D341Med (cell line): ENCODE measurements at regions not wholly inside any gene's neighbourhood (a gene's known extent, or its start where the extent isn't known, plus 50 kb on each side); places are given as distances from the start of the nearest gene placed in this dataset.
A peak's percentile ranks its signal among the peaks of the same experiment; 100 is the strongest.
"Not testable (repeated sequence)": the region's sequence is repeated elsewhere in the genome, so short reads cannot be mapped to it uniquely, and the experiment has no call there.

Source experiments
- DNase-seq: peaks from one replicate; pipeline ENCODE4 v3.0.0; 2012; ENCODE audit warnings: low spot score

GRCh38 chr16:47903470-47903869, 252.3 kb downstream of the ABCC12 start:
- no peak for DNase-seq

GRCh38 chr16:47897105-47897504, 258.7 kb downstream of the ABCC12 start:
- not testable (repeated sequence) for DNase-seq

GRCh38 chr16:47895146-47895545, 260.6 kb downstream of the ABCC12 start:
- no peak for DNase-seq

GRCh38 chr16:47892999-47893398, 262.8 kb downstream of the ABCC12 start:
- no peak for DNase-seq

- no peak for DNase-seq
Observed at GRCh38 chr16:47888734-47889133, 267.1 kb downstream of the ABCC12 start.

- no peak for DNase-seq
Observed at GRCh38 chr16:47888142-47888541, 267.7 kb downstream of the ABCC12 start.

- no peak for DNase-seq
Observed at GRCh38 chr16:47887496-47887895, 268.3 kb downstream of the ABCC12 start.

GRCh38 chr16:47886631-47887415, 269.0 kb downstream of the ABCC12 start:
- DNase-seq = no peak

- no peak for DNase-seq
Observed at GRCh38 chr16:47886139-47886538, 269.7 kb downstream of the ABCC12 start.

GRCh38 chr16:47885489-47885888, 270.3 kb downstream of the ABCC12 start:
- no peak for DNase-seq

- no peak for DNase-seq
Observed at GRCh38 chr16:47884116-47884725, 271.6 kb downstream of the ABCC12 start.

GRCh38 chr16:47881574-47881973, 274.2 kb downstream of the ABCC12 start:
- no peak for DNase-seq

GRCh38 chr16:47880653-47881052, 275.1 kb downstream of the ABCC12 start:
- no peak for DNase-seq

GRCh38 chr16:47877166-47877565, 278.6 kb downstream of the ABCC12 start:
- DNase-seq = no peak

GRCh38 chr16:47876511-47876910, 279.3 kb downstream of the ABCC12 start:
- no peak for DNase-seq

- DNase-seq = peak; percentile 60
Observed at GRCh38 chr16:47873434-47873833, 282.4 kb downstream of the ABCC12 start.

GRCh38 chr16:47872225-47872624, 283.6 kb downstream of the ABCC12 start:
- DNase-seq = no peak

GRCh38 chr16:47866423-47866822, 289.4 kb downstream of the ABCC12 start:
- no peak for DNase-seq

GRCh38 chr16:47865337-47865855, 290.4 kb downstream of the ABCC12 start:
- no peak for DNase-seq

GRCh38 chr16:47864262-47864661, 291.5 kb downstream of the ABCC12 start:
- not testable (repeated sequence) for DNase-seq

- no peak for DNase-seq
Observed at GRCh38 chr16:47861999-47862398, 293.8 kb downstream of the ABCC12 start.

- no peak for DNase-seq
Observed at GRCh38 chr16:47858333-47858982, 297.3 kb downstream of the ABCC12 start.

- no peak for DNase-seq
Observed at GRCh38 chr16:47855431-47855830, 300.4 kb downstream of the ABCC12 start.
